ENCODE measurements at regions not wholly inside any gene's neighbourhood (a gene's known extent, or its start where the extent isn't known, plus 50 kb on each side); places are given as distances from the start of the nearest gene placed in this dataset.

- Histone ChIP-seq H3K4me3 (no peak overlapping the region), H3K36me3 (no peaks in the 10 kb centered on the region), H3K4me1 (no peaks in the 10 kb centered on the region), H3K9me3 (no peaks in the 10 kb centered on the region), H3K27ac (no peak overlapping the region), H3K27me3 (replicated peaks in 1 of 7) (peaks cover 0 to 5% (median 0%) of the 10 kb centered on the region in 7 donors)
- intact Hi-C loops (cut with DNase I; ENCODE audit: low total_unique reads): no loop called here
- WGBS, 5 donors: 85 to 89% (median 87%) methylated on average over 11 of the region's 11 CpGs
- no peak for DNase-seq
- no peak for TF ChIP-seq POLR2A (IDR thresholded peaks at IDR 0.05)
- TF ChIP-seq POLR2AphosphoS5 (IDR thresholded peaks at IDR 0.05): no peak
These were observed 322.3 kb downstream of the MYCN start for GRCh38 chr2:16262526-16263178.

GRCh38 chr2:16261791-16262190 is 321.4 kb downstream of the MYCN start:
- Histone ChIP-seq H3K27ac (no peak overlapping the region), H3K27me3 (replicated peaks in 1 of 7) (peaks cover 0 to 5% (median 0%) of the 10 kb centered on the region in 7 donors), H3K4me3 (no peak overlapping the region), H3K36me3 (no peaks in the 10 kb centered on the region), H3K9me3 (no peaks in the 10 kb centered on the region), H3K4me1 (no peaks in the 10 kb centered on the region)
- no peak for TF ChIP-seq POLR2AphosphoS5 (IDR thresholded peaks at IDR 0.05)
- no peak for TF ChIP-seq POLR2A (IDR thresholded peaks at IDR 0.05)
- no peak for TF ChIP-seq CTCF (IDR thresholded peaks at IDR 0.05 in 8 of 11, conservative IDR thresholded peaks at IDR 0.05 in 3 of 11)
- no peak for DNase-seq
- 82 to 100% (median 84%) methylated on average over 2 of the region's 2 CpGs for WGBS, 5 donors
- intact Hi-C loops (cut with DNase I; ENCODE audit: low total_unique reads): no loop called here

- DNase-seq: no peak
- no peaks in the 10 kb centered on the region for H3K9me3 ChIP-seq
- H3K27me3 ChIP-seq (replicated peaks in 1 of 7): peaks cover 0 to 5% (median 0%) of the 10 kb centered on the region in 7 donors
- H3K4me3 ChIP-seq: no peak overlapping the region
- TF ChIP-seq CTCF (IDR thresholded peaks at IDR 0.05 in 8 of 11, conservative IDR thresholded peaks at IDR 0.05 in 3 of 11) (no peak), POLR2AphosphoS5 (IDR thresholded peaks at IDR 0.05) (no peak), POLR2A (IDR thresholded peaks at IDR 0.05) (no peak)
- intact Hi-C loops (cut with DNase I; ENCODE audit: low total_unique reads): no loop called here
- no peaks in the 10 kb centered on the region for H3K4me1 ChIP-seq
- no peak overlapping the region for H3K27ac ChIP-seq
- H3K36me3 ChIP-seq: no peaks in the 10 kb centered on the region
- 87 to 93% (median 90%) methylated on average over 3 of the region's 3 CpGs for WGBS, 5 donors
These were observed 320.7 kb downstream of the MYCN start for GRCh38 chr2:16261071-16261470.

GRCh38 chr2:16260041-16260830 is 319.9 kb downstream of the MYCN start:
- TF ChIP-seq POLR2A (IDR thresholded peaks at IDR 0.05) (no peak), CTCF (IDR thresholded peaks at IDR 0.05 in 8 of 11, conservative IDR thresholded peaks at IDR 0.05 in 3 of 11) (no peak), POLR2AphosphoS5 (IDR thresholded peaks at IDR 0.05) (no peak)
- H3K4me3 ChIP-seq: no peak overlapping the region
- no peak for DNase-seq
- no peaks in the 10 kb centered on the region for H3K4me1 ChIP-seq
- H3K27ac ChIP-seq: no peak overlapping the region
- WGBS, 5 donors: 75 to 78% (median 78%) methylated on average over 9 of the region's 9 CpGs
- intact Hi-C loops (cut with DNase I; ENCODE audit: low total_unique reads): no loop called here
- H3K36me3 ChIP-seq: no peaks in the 10 kb centered on the region
- H3K27me3 ChIP-seq (replicated peaks in 1 of 7): peaks cover 0 to 5% (median 0%) of the 10 kb centered on the region in 7 donors
- no peaks in the 10 kb centered on the region for H3K9me3 ChIP-seq
